IMR-90 (cell line): ENCODE measurements at regions not wholly inside any gene's neighbourhood (a gene's known extent, or its start where the extent isn't known, plus 50 kb on each side); places are given as distances from the start of the nearest gene placed in this dataset.

Experiments
- ATAC-seq: fragments of 200-7000 bp; cut with Tn5 transposase; 2 replicates; pipeline ENCODE4 v1.9.1; 2020; ENCODE audit warnings: low read depth, mild to moderate bottlenecking, moderate library complexity
- BruUV-seq: library from RNA; stranded (reverse); fragments of 400-500 nt; replicated peaks from 2 replicates; lab custom pipeline; 2021; lab: Mats Ljungman, UMichigan
- CTCF ChIA-PET: fragments of 300-600 bp; formaldehyde crosslinking; extraction: SDS; loops from one replicate; lab custom pipeline; 2021; ENCODE audit warnings: antibody characterized with exemption; lab: Yijun Ruan, JAX
- POLR2A ChIA-PET: fragments of 300-600 bp; sonication (Branson Sonifier 250); formaldehyde crosslinking; loops from one replicate; lab custom pipeline; 2022; ENCODE audit warnings: antibody characterized with exemption; ENCODE audit not compliant: unreplicated experiment; lab: Charles Lee
- DNase-seq: peaks from one replicate; pipeline ENCODE4 v3.0.0; 2013
- H2AFZ ChIP-seq: replicated peaks from 2 replicates; pipeline ENCODE3; 2013; ENCODE audit warnings: low read length, mild to moderate bottlenecking; ENCODE audit not compliant: poor library complexity
- H2AK5ac ChIP-seq: 2 replicates; pipeline ENCODE4 v1.6.1; 2013; ENCODE audit warnings: low read depth, low read length, inconsistent platforms
- H2AK9ac ChIP-seq: replicated peaks from 2 replicates; pipeline ENCODE3; 2013; ENCODE audit warnings: mild to moderate bottlenecking, low read depth, low read length, moderate library complexity; ENCODE audit not compliant: poor library complexity
- H2BK120ac ChIP-seq: 2 replicates; pipeline ENCODE4 v1.6.1; 2013; ENCODE audit warnings: low read depth, low read length, inconsistent platforms
- H2BK15ac ChIP-seq: 3 replicates; pipeline ENCODE4 v1.6.1; 2013; ENCODE audit warnings: low read depth, low read length, inconsistent platforms
- H2BK20ac ChIP-seq: 2 replicates; pipeline ENCODE4 v1.6.1; 2013; ENCODE audit warnings: low read depth, mild to moderate bottlenecking, inconsistent platforms, low read length, moderate library complexity
- H2BK5ac ChIP-seq: 2 replicates; pipeline ENCODE4 v1.6.1; 2013; ENCODE audit warnings: mild to moderate bottlenecking, low read depth, low read length, inconsistent platforms; ENCODE audit not compliant: poor library complexity, severe bottlenecking
- H3K14ac ChIP-seq: replicated peaks from 2 replicates; pipeline ENCODE4 v1.6.1; 2013; ENCODE audit warnings: low read depth, low read length, inconsistent platforms
- H3K18ac ChIP-seq: 2 replicates; pipeline ENCODE4 v1.6.1; 2013; ENCODE audit warnings: low read depth, low read length, control low read depth
- H3K23ac ChIP-seq: 2 replicates; pipeline ENCODE4 v1.6.1; 2013; ENCODE audit warnings: low read depth, low read length, inconsistent platforms
- H3K27ac ChIP-seq: 2 replicates; pipeline ENCODE4 v1.5.1; 2013; ENCODE audit warnings: mild to moderate bottlenecking, control low read depth, low read length; ENCODE audit not compliant: insufficient read depth
- H3K27me3 ChIP-seq: 2 replicates; pipeline ENCODE4 v1.6.1; 2013; ENCODE audit warnings: low read length; ENCODE audit not compliant: control insufficient read depth, insufficient read depth
- H3K36me3 ChIP-seq: 2 replicates; pipeline ENCODE4 v1.6.1; 2013; ENCODE audit warnings: low read length, mixed read lengths; ENCODE audit not compliant: control insufficient read depth, insufficient read depth
- H3K4ac ChIP-seq: 2 replicates; pipeline ENCODE4 v1.6.1; 2013; ENCODE audit warnings: low read depth, low read length, inconsistent platforms
- H3K4me1 ChIP-seq: 2 replicates; pipeline ENCODE4 v1.6.1; 2013; ENCODE audit warnings: low read length, mixed read lengths; ENCODE audit not compliant: control insufficient read depth, insufficient read depth
- H3K4me2 ChIP-seq: 2 replicates; pipeline ENCODE4 v1.6.1; 2013; ENCODE audit warnings: low read depth, mild to moderate bottlenecking, control low read depth, low read length, moderate library complexity
- H3K4me3 ChIP-seq: 2 replicates; pipeline ENCODE4 v1.5.1; 2013; ENCODE audit warnings: low read depth, mild to moderate bottlenecking, control low read depth, low read length, moderate library complexity; ENCODE audit not compliant: insufficient read depth
- H3K56ac ChIP-seq: 2 replicates; pipeline ENCODE4 v1.6.1; 2013; ENCODE audit warnings: low read length, inconsistent platforms; ENCODE audit not compliant: insufficient read depth; ENCODE audit errors: extremely low read depth
- H3K79me1 ChIP-seq, 2 experiments: 2 replicates each; pipeline ENCODE4 v1.6.1; 2013; ENCODE audit warnings: low read length in 2 of 2, inconsistent platforms in 1 of 2, low read depth in 1 of 2
- H3K9ac ChIP-seq: 2 replicates; pipeline ENCODE4 v1.6.1; 2013; ENCODE audit warnings: low read depth, low read length, control low read depth
- H3K9me1 ChIP-seq: 2 replicates; pipeline ENCODE4 v1.6.1; 2013; ENCODE audit warnings: low read length, inconsistent platforms; ENCODE audit not compliant: insufficient read depth
- H3K9me3 ChIP-seq: 2 replicates; pipeline ENCODE4 v1.6.1; 2013; ENCODE audit warnings: low read length; ENCODE audit not compliant: control insufficient read depth, insufficient read depth
- H4K20me1 ChIP-seq: 2 replicates; pipeline ENCODE4 v1.6.1; 2013; ENCODE audit warnings: low read length, inconsistent platforms; ENCODE audit not compliant: insufficient read depth
- H4K5ac ChIP-seq: 2 replicates; pipeline ENCODE4 v1.6.1; 2013; ENCODE audit warnings: mild to moderate bottlenecking, low read depth, low read length, control low read depth
- H4K8ac ChIP-seq, 2 experiments: 2 replicates each; pipeline ENCODE4 v1.6.1; 2013; ENCODE audit warnings: low read depth in 2 of 2, low read length in 2 of 2, control low read depth in 1 of 2, inconsistent platforms in 1 of 2
- H4K91ac ChIP-seq: 2 replicates; pipeline ENCODE4 v1.6.1; 2013; ENCODE audit warnings: low read depth, low read length, inconsistent platforms; ENCODE audit not compliant: insufficient read depth
- BHLHE40 ChIP-seq: fragments of 150-350 bp; IDR thresholded peaks from 2 replicates; pipeline ENCODE4 v1.6.1; 2016; ENCODE audit warnings: mild to moderate bottlenecking, low read depth, low read length
- CHD1 ChIP-seq: IDR thresholded peaks from 2 replicates; pipeline ENCODE4 v1.6.1; 2012; ENCODE audit warnings: low read depth, low read length, improper control_type of control experiment
- FOS ChIP-seq: fragments of 150-350 bp; IDR thresholded peaks from 2 replicates; pipeline ENCODE4 v1.6.1; 2016; ENCODE audit warnings: low read depth, low read length
- MAFK ChIP-seq: IDR thresholded peaks from 2 replicates; pipeline ENCODE4 v1.6.1; 2012; ENCODE audit warnings: low read depth, low read length, improper control_type of control experiment
- MAZ ChIP-seq: IDR thresholded peaks from 2 replicates; pipeline ENCODE4 v1.6.1; 2012; ENCODE audit warnings: low read depth, mild to moderate bottlenecking, low read length, improper control_type of control experiment, moderate library complexity, borderline replicate concordance
- MXI1 ChIP-seq: IDR thresholded peaks from 2 replicates; pipeline ENCODE4 v1.6.1; 2012; ENCODE audit warnings: low read depth, mild to moderate bottlenecking, low read length, moderate library complexity, borderline replicate concordance
- POLR2A ChIP-seq: IDR thresholded peaks from 2 replicates; pipeline ENCODE4 v1.6.1; 2012; ENCODE audit warnings: mild to moderate bottlenecking, low read depth, low read length
- RAD21 ChIP-seq: IDR thresholded peaks from 2 replicates; pipeline ENCODE4 v1.6.1; 2012; ENCODE audit warnings: low read length, improper control_type of control experiment
- RCOR1 ChIP-seq: IDR thresholded peaks from 2 replicates; pipeline ENCODE4 v1.6.1; 2012; ENCODE audit warnings: mild to moderate bottlenecking, low read length, improper control_type of control experiment; ENCODE audit not compliant: insufficient replicate concordance
- RFX5 ChIP-seq: IDR thresholded peaks from 2 replicates; pipeline ENCODE4 v1.8.0; 2012; ENCODE audit warnings: low read depth, mild to moderate bottlenecking, low read length, moderate library complexity
- WGBS, 2 experiments: methylation state at CpG; one replicate each; pipeline versions ENCODE4 v1.1.5 to v1.1.7; 2013; ENCODE audit warnings: missing lambda C conversion rate in 2 of 2; ENCODE audit not compliant: insufficient read length in 1 of 2; ENCODE audit errors: extremely low coverage in 2 of 2; 5-methylcytosine and 5-hydroxymethylcytosine counted together
- dilution Hi-C: fragments of 300-500 bp; cut with HindIII; formaldehyde crosslinking; loops from one replicate; pipeline ENCODE4 v1.14.3; 2018; ENCODE audit warnings: low sequenced_read_pairs; ENCODE audit not compliant: unreplicated experiment
- in situ Hi-C: fragments of 300-500 bp; cut with MboI; formaldehyde crosslinking; loops from 3 replicates; pipeline ENCODE4 v1.14.3; 2019; ENCODE audit warnings: low sequenced_read_pairs, inconsistent platforms, mixed read lengths
- intact Hi-C: fragments of 100-400 bp; cut with micrococcal nuclease; formaldehyde crosslinking; loops from 2 replicates; pipeline ENCODE4 v1.10.0; 2022
- TF ChIP-seq, protein P1 (sequence below): conservative IDR thresholded peaks from 2 replicates; pipeline ENCODE4 v1.5.1; 2012; ENCODE audit warnings: mild to moderate bottlenecking, low read depth, low read length, improper control_type of control experiment
- TF ChIP-seq, protein P2 (sequence below): fragments of 150-350 bp; IDR thresholded peaks from 2 replicates; pipeline ENCODE4 v1.6.1; 2017; ENCODE audit warnings: mild to moderate bottlenecking, antibody characterized with exemption, low read length, low read depth
- TF ChIP-seq, protein P3 (sequence below): fragments of 150-350 bp; IDR thresholded peaks from 2 replicates; pipeline ENCODE4 v1.6.1; 2016; ENCODE audit warnings: low read depth, mild to moderate bottlenecking, low read length, moderate library complexity, borderline replicate concordance

DNA sequence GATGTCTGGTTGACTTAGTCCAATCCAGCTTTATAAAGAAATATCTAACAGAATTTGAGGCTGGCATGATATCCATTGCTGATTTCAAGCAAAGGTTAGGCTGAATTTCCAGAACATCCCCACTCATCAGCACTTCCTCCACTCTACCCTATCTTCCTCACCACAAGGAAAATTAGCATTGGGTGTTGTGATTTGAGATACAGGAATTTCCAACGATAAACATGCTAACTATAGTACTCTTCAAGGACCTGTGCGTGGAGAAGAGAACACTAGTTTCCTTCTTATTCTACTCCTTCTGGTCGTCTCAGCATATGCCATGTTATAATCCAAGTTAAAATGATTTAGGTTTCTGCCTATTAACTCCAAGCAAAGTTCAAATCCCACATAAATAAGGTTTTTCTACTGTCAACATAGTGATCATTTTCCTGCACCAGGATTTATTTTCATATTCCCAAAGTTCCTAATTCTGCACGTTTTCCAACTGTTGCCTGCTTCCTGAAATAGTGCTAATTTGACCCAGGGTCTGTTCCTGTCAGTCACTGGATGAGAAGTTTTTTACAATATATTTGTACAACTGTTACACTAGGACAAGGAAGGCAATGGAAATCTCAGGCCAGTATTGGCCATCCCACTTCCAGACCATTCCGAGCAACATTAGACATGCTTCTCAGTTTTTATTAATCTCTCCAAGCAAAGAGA is 177.6 kb upstream of the EDNRA start:
- no TSS peak for BruUV-seq
- Histone ChIP-seq H3K14ac (no peak overlapping the region), H3K4me2 (no peak overlapping the region), H3K27me3 (no peaks in the 10 kb centered on the region), H3K56ac (no peak overlapping the region), H2BK20ac (no peak overlapping the region), H3K9ac (no peak overlapping the region), H2BK15ac (no peak overlapping the region), H3K4me3 (no peak overlapping the region), H3K79me1 (no peaks in the 10 kb centered on the region), H3K23ac (no peak overlapping the region), H3K18ac (no peak overlapping the region), H3K4me1 (no peaks in the 10 kb centered on the region), H2BK5ac (no peak overlapping the region), H2BK120ac (no peak overlapping the region), H4K91ac (no peak overlapping the region), H3K9me3 (no peaks in the 10 kb centered on the region), H4K5ac (no peak overlapping the region), H2AK5ac (no peak overlapping the region), H3K4ac (no peak overlapping the region), H2AFZ (no peak overlapping the region), H4K8ac (no peak overlapping the region), H3K36me3 (no peaks in the 10 kb centered on the region), H2AK9ac (no peak overlapping the region), H3K27ac (no peak overlapping the region), H3K9me1 (no peaks in the 10 kb centered on the region), H4K20me1 (no peaks in the 10 kb centered on the region)
- intact Hi-C loops (no loop called here), dilution Hi-C loops (no loop called here), in situ Hi-C loops (no loop called here)
- WGBS, 2 experiments, result 80% methylated on average over 1 of the region's 5 CpGs; no CpG with 5 or more reads in 1 of the 2 experiments
- ATAC-seq (no peak), DNase-seq (no peak)
- ChIA-PET CTCF (no interaction called here), POLR2A (no interaction called here)
- TF ChIP-seq RFX5 (no peak), MAFK (no peak), MAZ (no peak), BHLHE40 (no peak), POLR2A (no peak), RCOR1 (no peak), RAD21 (no peak), FOS (no peak), CHD1 (no peak), MXI1 (no peak)
- TF ChIP-seq, protein P1, sequence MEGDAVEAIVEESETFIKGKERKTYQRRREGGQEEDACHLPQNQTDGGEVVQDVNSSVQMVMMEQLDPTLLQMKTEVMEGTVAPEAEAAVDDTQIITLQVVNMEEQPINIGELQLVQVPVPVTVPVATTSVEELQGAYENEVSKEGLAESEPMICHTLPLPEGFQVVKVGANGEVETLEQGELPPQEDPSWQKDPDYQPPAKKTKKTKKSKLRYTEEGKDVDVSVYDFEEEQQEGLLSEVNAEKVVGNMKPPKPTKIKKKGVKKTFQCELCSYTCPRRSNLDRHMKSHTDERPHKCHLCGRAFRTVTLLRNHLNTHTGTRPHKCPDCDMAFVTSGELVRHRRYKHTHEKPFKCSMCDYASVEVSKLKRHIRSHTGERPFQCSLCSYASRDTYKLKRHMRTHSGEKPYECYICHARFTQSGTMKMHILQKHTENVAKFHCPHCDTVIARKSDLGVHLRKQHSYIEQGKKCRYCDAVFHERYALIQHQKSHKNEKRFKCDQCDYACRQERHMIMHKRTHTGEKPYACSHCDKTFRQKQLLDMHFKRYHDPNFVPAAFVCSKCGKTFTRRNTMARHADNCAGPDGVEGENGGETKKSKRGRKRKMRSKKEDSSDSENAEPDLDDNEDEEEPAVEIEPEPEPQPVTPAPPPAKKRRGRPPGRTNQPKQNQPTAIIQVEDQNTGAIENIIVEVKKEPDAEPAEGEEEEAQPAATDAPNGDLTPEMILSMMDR, result no peak
- TF ChIP-seq, protein P2, sequence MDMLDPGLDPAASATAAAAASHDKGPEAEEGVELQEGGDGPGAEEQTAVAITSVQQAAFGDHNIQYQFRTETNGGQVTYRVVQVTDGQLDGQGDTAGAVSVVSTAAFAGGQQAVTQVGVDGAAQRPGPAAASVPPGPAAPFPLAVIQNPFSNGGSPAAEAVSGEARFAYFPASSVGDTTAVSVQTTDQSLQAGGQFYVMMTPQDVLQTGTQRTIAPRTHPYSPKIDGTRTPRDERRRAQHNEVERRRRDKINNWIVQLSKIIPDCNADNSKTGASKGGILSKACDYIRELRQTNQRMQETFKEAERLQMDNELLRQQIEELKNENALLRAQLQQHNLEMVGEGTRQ, result no peak
- TF ChIP-seq, protein P3, sequence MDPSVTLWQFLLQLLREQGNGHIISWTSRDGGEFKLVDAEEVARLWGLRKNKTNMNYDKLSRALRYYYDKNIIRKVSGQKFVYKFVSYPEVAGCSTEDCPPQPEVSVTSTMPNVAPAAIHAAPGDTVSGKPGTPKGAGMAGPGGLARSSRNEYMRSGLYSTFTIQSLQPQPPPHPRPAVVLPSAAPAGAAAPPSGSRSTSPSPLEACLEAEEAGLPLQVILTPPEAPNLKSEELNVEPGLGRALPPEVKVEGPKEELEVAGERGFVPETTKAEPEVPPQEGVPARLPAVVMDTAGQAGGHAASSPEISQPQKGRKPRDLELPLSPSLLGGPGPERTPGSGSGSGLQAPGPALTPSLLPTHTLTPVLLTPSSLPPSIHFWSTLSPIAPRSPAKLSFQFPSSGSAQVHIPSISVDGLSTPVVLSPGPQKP, result no peak
